MV-4-11 (cell line): ENCODE measurements at regions not wholly inside any gene's neighbourhood (a gene's known extent, or its start where the extent isn't known, plus 50 kb on each side); places are given as distances from the start of the nearest gene placed in this dataset.

Experiments used
- DNase-seq: peaks from one replicate; lab custom pipeline; 2025; lab: John Stamatoyannopoulos, UW

DNA sequence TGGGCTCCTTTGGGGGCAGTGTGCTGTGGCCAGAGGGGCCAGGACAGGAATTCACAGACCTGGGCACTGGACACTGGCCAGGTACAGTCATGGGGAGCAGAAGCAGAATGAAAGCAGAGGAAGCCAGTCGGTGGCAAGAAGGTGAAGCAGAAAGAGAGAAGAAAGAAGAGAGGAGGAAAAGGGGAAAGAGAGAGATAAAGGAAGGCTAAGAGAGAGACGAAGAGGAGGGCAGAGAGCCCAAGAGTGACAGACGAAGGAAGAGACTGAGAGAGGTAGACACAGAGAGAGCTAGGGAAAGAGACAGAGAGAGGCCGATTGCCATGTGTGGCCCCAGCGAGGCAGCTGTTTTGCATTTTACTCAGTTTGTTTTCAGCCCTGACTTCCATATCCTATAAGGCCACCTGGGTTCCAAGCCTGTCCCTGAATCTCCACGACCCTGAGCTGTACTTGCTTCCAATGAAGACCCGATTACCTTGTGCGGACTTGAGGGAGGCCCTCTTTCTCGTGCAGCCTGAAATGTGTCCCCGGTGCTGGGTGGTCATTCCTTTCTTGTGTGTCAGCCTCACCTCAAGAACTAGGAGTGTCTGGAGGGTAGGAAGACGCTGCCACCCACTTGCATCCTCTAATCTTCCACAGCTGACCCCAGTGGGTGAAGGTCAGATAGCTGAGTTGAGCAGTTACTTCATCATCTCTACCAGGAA, 73.9 kb downstream of the LSM3 start:
- DNase-seq = no peak

DNA sequence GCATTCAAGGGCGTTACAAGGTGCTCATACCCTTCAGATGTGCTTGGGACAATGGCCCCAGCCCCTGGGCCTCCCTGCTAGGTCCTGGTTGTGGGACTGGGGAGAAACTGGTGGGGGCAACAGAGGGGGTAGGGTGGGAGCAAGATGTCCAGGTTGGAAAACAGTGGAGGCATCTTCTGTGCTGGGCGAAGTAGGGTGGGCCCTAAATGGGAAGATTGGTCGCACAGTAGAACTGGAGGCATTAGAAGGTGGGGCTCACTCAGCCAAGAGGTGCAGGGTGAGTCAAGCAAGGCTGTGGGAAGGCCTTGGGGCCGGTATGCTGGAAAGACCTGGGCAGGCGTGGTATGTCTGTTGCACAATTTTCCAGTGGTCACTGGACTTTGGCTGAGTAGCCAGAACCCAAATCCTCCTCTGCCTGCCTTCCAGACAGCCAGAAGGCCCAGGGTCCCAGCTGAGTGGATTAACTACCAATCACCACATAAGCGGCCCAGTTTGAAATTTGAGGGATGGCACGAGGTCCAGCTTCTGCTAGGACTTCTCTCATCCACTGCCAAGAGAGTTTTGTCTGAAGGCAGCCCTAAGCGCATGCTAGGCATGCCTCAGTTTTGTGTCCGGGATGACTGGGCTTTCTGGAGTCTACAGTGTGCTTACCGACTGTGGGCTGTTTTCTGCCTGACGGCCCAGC, 74.5 kb downstream of the LSM3 start:
- DNase-seq = no peak

DNA sequence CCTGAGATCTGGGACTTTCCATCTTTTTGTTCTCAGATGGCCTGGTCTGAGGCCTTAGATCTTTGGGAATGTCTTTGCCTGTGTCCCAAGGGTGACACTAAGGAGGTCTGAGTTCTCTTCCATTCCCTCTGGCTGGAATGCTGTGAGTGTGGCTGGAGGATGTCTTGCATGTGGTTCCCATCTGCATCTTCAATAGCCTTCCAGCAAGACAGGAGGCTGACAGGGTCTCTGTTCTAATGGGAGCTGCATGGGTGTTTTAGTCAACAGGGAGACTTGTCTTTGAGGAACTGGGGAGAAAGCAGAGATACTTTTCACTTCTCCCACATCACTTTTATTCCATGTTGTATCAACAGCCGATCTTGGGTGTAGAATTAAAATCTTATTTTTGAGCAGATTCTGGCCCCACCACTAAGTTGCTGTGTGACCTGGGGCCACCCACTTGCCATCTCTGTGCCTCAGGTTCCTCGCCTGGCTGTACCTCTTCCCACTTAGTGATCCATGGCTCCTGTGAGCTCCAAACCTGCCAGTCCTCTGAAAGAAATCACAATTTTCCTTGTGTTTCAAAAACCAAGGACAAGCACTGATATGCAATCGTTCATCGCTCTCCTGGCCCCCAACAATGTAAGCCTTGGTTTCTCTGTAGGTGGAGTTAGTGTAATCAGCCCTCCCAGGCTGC, 75.2 kb downstream of the LSM3 start:
- DNase-seq = no peak

DNA sequence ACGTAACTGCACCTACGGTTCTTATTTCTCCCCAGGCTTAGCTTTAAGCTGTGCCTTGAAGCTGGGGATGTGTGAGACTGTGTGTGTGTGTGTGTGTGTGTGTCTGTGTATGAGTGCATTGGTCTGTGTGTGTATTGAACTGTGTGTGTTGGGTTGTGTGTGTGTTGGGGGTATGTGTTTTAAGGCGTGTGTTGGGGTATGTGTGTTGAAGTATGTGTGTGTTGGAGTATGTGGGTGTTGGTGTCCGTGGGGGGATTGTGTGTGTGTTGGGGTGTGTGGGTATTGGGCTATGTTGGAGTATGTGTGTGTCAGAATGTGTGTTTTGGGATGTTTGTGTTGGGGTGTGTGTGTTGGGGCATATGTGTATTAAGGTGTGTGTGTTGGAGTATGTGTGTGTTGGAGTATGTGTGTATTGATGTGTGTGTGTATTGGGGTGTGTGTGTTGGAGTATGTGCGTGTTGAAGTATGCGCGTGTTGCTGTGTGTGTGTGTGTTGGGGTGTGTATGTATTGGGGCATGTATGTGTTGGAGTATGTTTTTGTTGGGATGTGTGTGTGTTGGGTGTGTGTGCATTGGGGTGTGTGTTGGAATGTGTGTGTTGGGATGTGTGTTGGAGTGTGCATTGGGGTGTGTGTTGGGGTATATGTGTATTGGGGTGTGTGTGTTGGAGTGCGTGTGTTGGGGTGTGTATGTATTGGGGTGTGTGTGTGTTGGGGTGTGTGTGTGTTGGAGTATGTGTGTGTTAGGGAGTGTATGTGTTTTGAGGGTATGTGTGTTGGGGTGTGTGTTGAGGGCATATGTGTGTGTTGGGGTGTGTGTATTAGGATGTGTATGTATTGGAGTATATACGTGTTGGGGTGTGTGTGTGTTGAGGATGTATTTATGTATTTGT, 76.4 kb downstream of the LSM3 start:
- no peak for DNase-seq

DNA sequence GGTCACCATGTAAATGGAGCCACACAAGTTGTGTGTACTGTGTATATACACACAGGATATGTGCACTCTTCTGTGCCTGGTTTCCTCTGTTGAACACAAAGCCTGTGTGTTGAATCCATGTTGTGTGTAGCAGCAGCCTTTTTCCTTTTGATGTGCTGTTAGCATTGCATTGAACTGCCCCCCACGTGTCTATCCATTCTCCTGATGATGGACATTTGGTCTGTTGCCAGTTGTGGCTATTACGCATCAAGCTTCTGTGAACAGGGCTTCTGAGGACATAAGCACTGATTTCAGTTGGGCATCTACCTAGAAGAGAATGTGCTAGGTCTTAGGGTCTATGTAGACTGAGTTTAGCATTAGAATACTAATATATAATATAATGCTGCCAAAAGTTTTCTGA, 77.4 kb downstream of the LSM3 start:
- no peak for DNase-seq

DNA sequence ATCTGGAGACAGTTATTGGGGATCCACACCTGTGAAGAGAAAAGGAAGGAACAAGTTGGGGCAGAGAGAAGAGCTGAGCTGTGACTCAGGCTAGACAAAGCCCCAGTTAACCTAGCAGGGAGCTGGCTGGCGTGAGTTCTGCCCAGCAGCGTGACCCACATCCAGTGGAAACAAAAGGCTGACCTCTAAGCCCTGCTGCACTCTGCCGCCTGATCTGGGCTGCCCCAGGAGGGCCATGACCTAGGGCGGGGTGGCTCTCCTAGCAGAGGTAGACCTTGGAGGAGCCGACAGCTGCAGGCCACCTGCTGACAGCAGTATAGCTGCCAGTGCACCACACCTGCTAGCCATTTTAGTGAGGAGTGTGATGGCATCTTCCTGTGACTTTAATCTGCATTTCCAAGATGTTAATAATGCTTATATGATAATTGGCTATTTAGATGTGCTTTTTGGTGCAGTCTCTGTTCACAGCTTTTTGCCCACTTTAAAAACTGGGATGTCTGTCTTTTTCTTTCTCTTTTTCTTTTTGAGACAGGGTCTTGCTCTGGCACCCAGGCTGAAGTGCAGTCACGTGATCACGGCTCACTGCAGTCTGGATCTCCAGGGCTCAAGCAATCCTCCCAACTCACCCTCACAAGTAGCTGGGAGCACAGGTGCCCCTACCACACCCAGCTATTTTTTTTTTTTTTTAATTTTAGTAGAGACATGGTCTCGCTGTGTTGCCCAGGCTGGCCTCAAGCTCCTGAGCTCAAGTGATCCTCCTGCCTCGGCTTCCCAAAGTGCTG, 78.1 kb downstream of the LSM3 start:
- no peak for DNase-seq

DNA sequence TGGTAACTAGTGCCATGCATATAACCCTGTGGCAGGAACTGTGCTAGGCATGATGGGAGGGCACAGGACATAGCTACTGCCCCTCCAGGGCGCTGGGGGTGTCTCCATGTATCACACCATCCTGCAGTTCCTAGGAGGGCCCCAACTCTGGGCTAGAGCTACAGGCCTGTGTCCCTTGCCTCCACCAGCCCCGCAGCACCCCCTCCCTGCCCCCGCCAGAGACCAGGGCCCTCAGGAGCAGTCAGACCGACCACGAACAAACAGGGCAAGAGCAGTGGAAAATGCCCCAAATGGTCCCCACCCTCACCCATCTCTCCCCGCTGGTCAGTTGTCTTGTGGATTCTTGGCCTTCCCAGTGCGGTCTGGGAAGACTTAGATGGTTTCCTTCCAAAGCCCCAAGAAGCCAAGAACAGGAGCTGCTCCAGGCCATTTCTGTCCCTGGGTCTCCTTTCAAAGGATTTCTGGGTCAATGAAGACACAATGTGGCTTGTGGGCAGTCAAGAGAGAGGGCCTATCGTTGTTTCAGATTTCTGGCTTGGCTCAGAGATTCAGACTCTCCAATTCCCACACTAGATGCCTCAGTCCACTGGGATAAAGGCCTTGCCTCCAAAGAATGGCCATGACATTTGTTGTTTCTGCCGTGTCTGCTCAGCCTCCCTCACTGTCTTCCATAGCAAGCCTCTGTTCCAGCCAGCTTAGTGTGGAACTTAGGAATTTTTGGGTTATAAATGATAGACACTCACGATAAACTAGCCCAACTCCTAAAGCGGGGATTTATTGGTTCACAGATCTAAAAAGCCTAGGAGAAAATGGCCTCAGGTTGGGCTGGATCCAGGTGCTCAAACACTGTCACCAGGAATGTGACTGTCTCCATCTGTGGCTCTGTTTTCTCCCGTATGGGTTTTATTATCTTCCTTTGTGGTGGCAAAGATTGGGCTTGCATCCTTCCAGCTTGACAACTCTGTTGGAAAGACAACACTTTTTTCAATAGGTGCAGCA, 80.6 kb downstream of the LSM3 start:
- no peak for DNase-seq

DNA sequence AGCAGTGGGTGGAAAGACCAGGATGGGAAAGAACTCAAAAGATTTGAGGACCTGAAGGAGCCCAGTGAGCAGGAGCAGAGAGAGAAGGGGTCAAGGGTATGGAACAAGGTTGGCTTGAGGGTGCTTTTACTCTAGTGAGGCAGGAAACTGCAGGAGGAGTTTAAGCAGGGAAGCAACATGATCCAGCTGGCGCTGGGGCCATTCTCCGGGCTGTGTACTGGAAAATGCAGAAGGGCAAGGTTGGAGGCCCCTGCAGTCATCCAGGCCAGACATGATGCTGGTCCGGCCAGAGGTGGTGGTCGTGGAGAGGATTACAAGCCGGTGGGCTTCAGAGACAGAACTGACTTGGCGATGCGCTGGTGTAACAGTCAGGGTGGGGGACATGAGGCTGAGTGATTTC, 81.8 kb downstream of the LSM3 start:
- DNase-seq = no peak

DNA sequence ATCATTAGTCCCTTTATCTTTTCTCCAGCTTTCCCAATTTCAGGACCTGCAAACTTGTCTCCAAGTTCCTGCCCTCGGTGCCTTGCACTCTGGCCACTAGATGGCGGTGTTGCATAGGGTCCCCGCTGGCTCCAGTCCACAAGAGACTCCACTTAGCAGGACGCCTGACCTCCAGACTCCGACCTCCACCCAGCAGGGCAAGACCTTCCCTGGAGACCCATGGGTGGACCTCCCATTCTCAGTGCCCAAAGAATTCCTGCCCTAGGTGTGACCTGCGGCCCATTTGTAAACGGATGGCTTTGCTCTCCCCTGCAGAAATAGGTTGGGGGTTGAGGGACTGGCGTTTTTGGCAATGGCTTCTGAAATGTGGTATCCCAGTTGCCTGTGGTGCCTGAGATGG, 82.6 kb downstream of the LSM3 start:
- DNase-seq = peak; percentile 60

DNA sequence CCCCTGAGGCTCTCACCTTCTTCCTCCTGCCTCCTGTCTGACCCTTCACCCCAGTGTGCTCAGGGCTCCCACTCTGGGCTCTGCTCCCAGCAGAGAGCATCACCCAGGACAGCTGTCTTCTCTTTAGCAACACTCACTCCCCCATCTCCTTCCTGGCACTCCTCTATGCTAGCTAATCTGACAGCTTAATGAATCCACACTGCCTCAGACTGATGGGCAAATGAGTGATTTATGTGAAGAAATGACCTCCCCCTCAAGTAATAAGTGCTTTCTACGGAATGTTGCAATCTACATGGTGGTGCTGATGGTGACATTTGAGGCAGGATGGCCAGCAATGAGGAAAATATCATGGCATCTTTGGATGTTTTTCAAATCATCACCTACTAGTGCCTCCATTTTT, 83.6 kb downstream of the LSM3 start:
- DNase-seq = peak; percentile 30

DNA sequence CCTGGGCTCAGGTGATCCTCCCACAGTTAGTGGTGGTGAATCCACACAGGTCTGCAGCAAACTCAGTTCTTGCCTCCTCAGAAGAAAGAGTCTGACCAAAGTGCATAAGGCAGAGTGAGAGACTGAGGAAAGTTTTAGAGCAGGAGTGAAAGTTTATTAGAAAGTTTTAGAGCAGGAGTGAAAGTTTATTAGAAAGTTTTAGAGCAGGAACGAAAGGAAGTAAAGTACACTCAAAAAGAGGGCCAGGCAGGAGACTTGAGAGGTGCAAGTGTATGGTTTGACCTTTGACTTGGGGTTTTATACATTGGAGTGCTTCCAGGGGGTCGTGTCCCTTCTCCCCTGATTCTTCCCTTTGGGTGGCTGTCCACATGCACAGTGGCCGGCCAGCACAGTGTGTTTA, 84.2 kb downstream of the LSM3 start:
- no peak for DNase-seq

DNA sequence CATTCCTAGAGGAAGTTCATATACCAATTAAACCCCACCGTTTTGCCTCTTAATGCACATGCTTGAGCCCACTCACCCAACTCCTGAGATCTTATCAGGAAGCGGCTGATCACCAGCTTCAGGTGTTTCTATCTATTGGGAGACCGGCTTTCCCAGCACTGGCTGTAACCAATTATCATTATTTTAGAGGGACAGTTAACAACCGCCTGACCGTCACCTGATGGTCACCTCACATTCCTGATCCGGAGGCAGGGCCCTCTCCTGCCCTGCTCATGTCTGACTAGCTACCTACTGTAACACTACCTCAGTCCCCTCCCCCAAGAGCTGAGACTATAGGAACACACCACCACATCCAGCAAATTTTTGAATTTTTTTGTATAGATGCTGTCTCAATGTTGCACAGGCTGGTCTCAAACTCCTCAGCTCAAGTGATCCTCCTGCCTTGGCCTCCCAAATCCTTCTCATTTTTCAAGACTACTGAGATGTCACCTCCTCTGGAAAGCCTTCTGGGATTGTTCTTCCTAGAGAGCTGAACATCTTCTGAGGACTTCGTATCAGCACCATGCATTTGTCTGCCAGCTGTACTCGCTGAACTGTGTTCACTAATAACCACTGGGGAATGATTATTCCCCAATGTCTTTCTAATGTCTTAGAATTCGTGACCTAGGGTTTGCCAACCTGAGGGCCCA, 84.8 kb downstream of the LSM3 start:
- no peak for DNase-seq

DNA sequence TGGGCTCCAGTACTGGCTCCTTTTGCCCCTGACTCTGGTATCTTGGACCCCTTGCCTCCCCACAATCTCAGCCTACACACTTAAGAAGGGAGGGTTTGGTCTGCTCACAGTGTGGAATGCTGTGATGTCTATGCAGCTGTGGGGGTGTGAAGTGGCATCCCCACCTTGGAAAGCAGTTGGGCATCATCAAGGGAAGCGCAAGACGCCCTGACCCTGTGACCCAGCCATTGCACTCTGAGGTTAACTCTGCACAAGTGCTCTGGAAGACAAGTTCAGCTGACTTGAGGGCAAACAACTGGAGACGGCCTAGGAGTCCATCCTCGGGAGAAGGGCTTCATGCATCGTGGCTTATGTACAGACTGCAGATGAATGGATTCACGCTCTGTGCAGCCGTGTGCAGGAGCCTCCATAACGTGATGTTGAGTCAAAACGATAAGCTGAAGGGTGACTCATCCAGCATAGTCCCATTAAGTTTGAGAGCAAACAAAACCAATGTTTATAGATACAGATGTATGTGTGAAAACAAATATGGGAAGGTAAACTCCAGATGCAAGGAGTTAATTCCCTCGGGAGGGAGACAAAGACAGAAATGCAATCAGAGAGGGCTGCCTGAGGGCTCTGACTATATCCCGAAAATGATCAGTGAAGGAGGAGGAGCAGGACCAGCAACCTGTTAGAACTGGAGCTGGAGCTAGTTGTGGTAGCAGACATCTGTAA, 86.8 kb downstream of the LSM3 start:
- DNase-seq = no peak

DNA sequence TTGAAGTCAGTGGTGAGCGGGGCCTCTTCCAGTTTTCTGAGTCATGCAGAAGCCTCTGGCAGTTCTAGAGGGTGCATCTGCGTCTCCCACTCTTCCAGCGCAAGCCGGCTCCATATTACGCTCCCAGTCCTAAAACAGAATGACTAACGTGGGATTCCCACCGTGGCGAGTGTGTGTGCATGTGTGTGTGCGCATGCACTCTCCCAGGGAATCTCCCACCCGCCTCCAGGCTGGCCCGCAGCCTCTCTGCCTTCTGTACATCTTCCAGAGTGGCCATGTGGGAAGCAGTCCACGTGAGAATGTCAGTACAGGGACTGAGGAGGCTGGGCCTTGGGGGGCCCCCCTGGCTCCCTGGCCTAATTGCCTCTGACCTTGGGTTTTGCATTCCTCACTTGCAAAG, 87.7 kb downstream of the LSM3 start:
- DNase-seq = no peak

DNA sequence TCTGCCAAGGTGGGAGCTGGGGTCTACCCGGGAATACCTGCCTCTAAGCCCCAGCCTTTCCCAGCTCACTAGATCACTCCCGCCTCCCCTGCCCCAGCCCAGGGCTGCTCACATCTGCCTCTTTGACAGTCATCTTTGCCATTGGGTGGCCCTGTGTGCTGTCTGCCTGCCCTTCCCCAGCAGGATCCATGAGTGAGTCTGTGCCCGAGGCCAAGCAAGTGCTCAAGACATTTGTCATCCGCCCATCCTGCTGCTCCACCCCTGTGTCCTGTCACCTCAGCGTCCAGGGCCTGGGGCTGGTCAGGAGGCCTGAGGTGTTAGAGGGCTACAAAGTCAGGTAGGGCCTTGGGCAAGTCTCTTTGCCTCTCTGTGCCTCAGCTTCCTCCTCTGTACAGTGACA, 89.4 kb downstream of the LSM3 start:
- DNase-seq = no peak

DNA sequence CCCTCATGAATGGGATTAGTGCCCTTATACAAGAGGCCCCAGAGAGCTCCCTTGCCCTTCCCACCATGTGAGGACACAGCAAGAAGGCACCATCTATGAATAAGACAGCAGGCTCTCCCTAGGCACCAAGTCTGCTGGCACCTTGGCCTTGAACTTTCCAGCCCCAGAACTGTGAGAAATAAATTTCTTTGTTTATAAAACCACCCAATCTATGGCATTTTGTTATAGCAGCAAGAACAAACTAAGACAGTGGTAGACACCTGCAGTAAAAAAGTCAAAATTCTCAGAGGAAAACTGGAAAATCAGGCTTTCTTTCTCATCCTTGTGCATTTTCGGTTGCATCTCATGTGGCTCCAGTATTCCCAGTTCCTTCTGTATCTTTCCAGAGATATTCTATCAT, 90.3 kb downstream of the LSM3 start:
- DNase-seq = no peak

DNA sequence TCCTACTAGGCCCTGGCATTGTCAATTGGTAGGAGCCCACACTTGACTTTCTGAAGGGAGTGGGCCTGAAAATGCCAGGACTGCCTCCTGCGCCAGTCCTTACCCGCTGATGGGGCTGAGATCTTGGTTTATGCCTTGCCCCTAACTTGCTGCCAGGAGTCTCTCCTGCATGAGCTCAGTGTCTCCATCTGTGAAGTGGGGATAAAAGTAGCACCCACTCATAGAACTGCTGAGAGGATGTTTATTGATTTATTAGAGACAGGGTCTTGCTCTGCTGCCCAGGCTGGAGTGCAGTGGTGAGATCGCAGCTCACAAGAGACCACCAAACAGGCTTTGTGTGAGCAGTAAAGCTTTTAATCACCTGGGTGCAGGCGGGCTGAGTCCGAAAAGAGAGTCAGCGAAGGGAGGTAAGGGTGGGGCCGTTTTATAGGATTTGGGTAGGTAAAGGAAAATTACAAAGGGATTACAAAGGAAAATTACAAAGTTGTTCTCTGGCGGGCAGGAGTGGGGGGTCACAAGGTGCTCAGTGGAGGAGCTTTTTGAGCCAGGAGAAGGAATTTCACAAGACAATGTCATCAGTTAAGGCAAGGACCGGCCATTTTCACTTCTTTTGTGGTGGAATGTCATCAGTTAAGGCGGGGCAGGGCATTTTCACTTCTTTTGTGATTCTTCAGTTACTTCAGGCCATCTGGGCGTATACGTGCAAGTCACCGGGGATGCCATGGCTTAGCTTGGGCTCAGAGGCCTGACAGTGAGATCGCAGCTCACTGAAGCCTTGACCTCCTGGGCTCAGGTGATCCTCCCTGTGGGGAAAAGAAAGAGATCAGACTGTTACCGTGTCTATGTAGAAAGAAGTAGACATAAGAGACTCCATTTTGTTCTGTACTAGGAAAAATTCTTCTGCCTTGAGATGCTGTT, 93.7 kb downstream of the LSM3 start:
- peak; percentile 17 for DNase-seq

DNA sequence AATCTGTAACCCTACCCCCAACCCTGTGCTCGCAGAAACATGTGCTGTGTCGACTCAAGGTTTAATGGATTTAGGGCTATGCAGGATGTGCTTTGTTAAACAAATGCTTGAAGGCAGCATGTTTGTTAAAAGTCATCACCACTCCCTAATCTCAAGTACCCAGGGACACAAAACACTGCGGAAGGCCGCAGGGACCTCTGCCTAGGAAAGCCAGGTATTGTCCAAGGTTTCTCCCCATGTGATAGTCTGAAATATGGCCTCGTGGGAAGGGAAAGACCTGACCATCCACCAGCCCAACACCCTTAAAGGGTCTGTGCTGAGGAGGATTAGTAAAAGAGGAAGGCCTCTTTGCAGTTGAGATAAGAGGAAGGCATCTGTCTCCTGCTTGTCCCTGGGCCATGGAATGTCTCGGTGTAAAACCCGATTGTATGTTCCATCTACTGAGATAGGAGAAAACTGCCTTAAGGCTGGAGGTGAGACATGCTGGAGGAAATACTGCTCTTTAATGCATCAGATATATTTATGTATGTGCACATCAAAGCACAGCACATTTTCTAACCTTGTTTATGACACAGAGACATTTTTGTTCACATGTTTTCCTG, 94.4 kb downstream of the LSM3 start:
- peak; percentile 33 for DNase-seq
